IMR-90 (cell line): ENCODE measurements at regions not wholly inside any gene's neighbourhood (a gene's known extent, or its start where the extent isn't known, plus 50 kb on each side); places are given as distances from the start of the nearest gene placed in this dataset.

Experiments
- ATAC-seq: fragments of 200-7000 bp; cut with Tn5 transposase; 2 replicates; pipeline ENCODE4 v1.9.1; 2020; ENCODE audit warnings: low read depth, mild to moderate bottlenecking, moderate library complexity
- BruUV-seq: library from RNA; stranded (reverse); fragments of 400-500 nt; replicated peaks from 2 replicates; lab custom pipeline; 2021; lab: Mats Ljungman, UMichigan
- CTCF ChIA-PET: fragments of 300-600 bp; formaldehyde crosslinking; extraction: SDS; loops from one replicate; lab custom pipeline; 2021; ENCODE audit warnings: antibody characterized with exemption; lab: Yijun Ruan, JAX
- POLR2A ChIA-PET: fragments of 300-600 bp; sonication (Branson Sonifier 250); formaldehyde crosslinking; loops from one replicate; lab custom pipeline; 2022; ENCODE audit warnings: antibody characterized with exemption; ENCODE audit not compliant: unreplicated experiment; lab: Charles Lee
- DNase-seq: peaks from one replicate; pipeline ENCODE4 v3.0.0; 2013
- H2AFZ ChIP-seq: replicated peaks from 2 replicates; pipeline ENCODE3; 2013; ENCODE audit warnings: low read length, mild to moderate bottlenecking; ENCODE audit not compliant: poor library complexity
- H2AK5ac ChIP-seq: 2 replicates; pipeline ENCODE4 v1.6.1; 2013; ENCODE audit warnings: low read depth, low read length, inconsistent platforms
- H2AK9ac ChIP-seq: replicated peaks from 2 replicates; pipeline ENCODE3; 2013; ENCODE audit warnings: mild to moderate bottlenecking, low read depth, low read length, moderate library complexity; ENCODE audit not compliant: poor library complexity
- H2BK120ac ChIP-seq: 2 replicates; pipeline ENCODE4 v1.6.1; 2013; ENCODE audit warnings: low read depth, low read length, inconsistent platforms
- H2BK15ac ChIP-seq: 3 replicates; pipeline ENCODE4 v1.6.1; 2013; ENCODE audit warnings: low read depth, low read length, inconsistent platforms
- H2BK20ac ChIP-seq: 2 replicates; pipeline ENCODE4 v1.6.1; 2013; ENCODE audit warnings: low read depth, mild to moderate bottlenecking, inconsistent platforms, low read length, moderate library complexity
- H2BK5ac ChIP-seq: 2 replicates; pipeline ENCODE4 v1.6.1; 2013; ENCODE audit warnings: mild to moderate bottlenecking, low read depth, low read length, inconsistent platforms; ENCODE audit not compliant: poor library complexity, severe bottlenecking
- H3K14ac ChIP-seq: replicated peaks from 2 replicates; pipeline ENCODE4 v1.6.1; 2013; ENCODE audit warnings: low read depth, low read length, inconsistent platforms
- H3K18ac ChIP-seq: 2 replicates; pipeline ENCODE4 v1.6.1; 2013; ENCODE audit warnings: low read depth, low read length, control low read depth
- H3K23ac ChIP-seq: 2 replicates; pipeline ENCODE4 v1.6.1; 2013; ENCODE audit warnings: low read depth, low read length, inconsistent platforms
- H3K27ac ChIP-seq: 2 replicates; pipeline ENCODE4 v1.5.1; 2013; ENCODE audit warnings: mild to moderate bottlenecking, control low read depth, low read length; ENCODE audit not compliant: insufficient read depth
- H3K27me3 ChIP-seq: 2 replicates; pipeline ENCODE4 v1.6.1; 2013; ENCODE audit warnings: low read length; ENCODE audit not compliant: control insufficient read depth, insufficient read depth
- H3K36me3 ChIP-seq: 2 replicates; pipeline ENCODE4 v1.6.1; 2013; ENCODE audit warnings: low read length, mixed read lengths; ENCODE audit not compliant: control insufficient read depth, insufficient read depth
- H3K4ac ChIP-seq: 2 replicates; pipeline ENCODE4 v1.6.1; 2013; ENCODE audit warnings: low read depth, low read length, inconsistent platforms
- H3K4me1 ChIP-seq: 2 replicates; pipeline ENCODE4 v1.6.1; 2013; ENCODE audit warnings: low read length, mixed read lengths; ENCODE audit not compliant: control insufficient read depth, insufficient read depth
- H3K4me2 ChIP-seq: 2 replicates; pipeline ENCODE4 v1.6.1; 2013; ENCODE audit warnings: low read depth, mild to moderate bottlenecking, control low read depth, low read length, moderate library complexity
- H3K4me3 ChIP-seq: 2 replicates; pipeline ENCODE4 v1.5.1; 2013; ENCODE audit warnings: low read depth, mild to moderate bottlenecking, control low read depth, low read length, moderate library complexity; ENCODE audit not compliant: insufficient read depth
- H3K56ac ChIP-seq: 2 replicates; pipeline ENCODE4 v1.6.1; 2013; ENCODE audit warnings: low read length, inconsistent platforms; ENCODE audit not compliant: insufficient read depth; ENCODE audit errors: extremely low read depth
- H3K79me1 ChIP-seq, 2 experiments: 2 replicates each; pipeline ENCODE4 v1.6.1; 2013; ENCODE audit warnings: low read length in 2 of 2, inconsistent platforms in 1 of 2, low read depth in 1 of 2
- H3K9ac ChIP-seq: 2 replicates; pipeline ENCODE4 v1.6.1; 2013; ENCODE audit warnings: low read depth, low read length, control low read depth
- H3K9me1 ChIP-seq: 2 replicates; pipeline ENCODE4 v1.6.1; 2013; ENCODE audit warnings: low read length, inconsistent platforms; ENCODE audit not compliant: insufficient read depth
- H3K9me3 ChIP-seq: 2 replicates; pipeline ENCODE4 v1.6.1; 2013; ENCODE audit warnings: low read length; ENCODE audit not compliant: control insufficient read depth, insufficient read depth
- H4K20me1 ChIP-seq: 2 replicates; pipeline ENCODE4 v1.6.1; 2013; ENCODE audit warnings: low read length, inconsistent platforms; ENCODE audit not compliant: insufficient read depth
- H4K5ac ChIP-seq: 2 replicates; pipeline ENCODE4 v1.6.1; 2013; ENCODE audit warnings: mild to moderate bottlenecking, low read depth, low read length, control low read depth
- H4K8ac ChIP-seq, 2 experiments: 2 replicates each; pipeline ENCODE4 v1.6.1; 2013; ENCODE audit warnings: low read depth in 2 of 2, low read length in 2 of 2, control low read depth in 1 of 2, inconsistent platforms in 1 of 2
- H4K91ac ChIP-seq: 2 replicates; pipeline ENCODE4 v1.6.1; 2013; ENCODE audit warnings: low read depth, low read length, inconsistent platforms; ENCODE audit not compliant: insufficient read depth
- BHLHE40 ChIP-seq: fragments of 150-350 bp; IDR thresholded peaks from 2 replicates; pipeline ENCODE4 v1.6.1; 2016; ENCODE audit warnings: mild to moderate bottlenecking, low read depth, low read length
- CEBPB ChIP-seq: IDR thresholded peaks from 2 replicates; pipeline ENCODE4 v1.6.1; 2012; ENCODE audit warnings: low read depth, low read length, improper control_type of control experiment
- CHD1 ChIP-seq: IDR thresholded peaks from 2 replicates; pipeline ENCODE4 v1.6.1; 2012; ENCODE audit warnings: low read depth, low read length, improper control_type of control experiment
- FOS ChIP-seq: fragments of 150-350 bp; IDR thresholded peaks from 2 replicates; pipeline ENCODE4 v1.6.1; 2016; ENCODE audit warnings: low read depth, low read length
- MAFK ChIP-seq: IDR thresholded peaks from 2 replicates; pipeline ENCODE4 v1.6.1; 2012; ENCODE audit warnings: low read depth, low read length, improper control_type of control experiment
- MAZ ChIP-seq: IDR thresholded peaks from 2 replicates; pipeline ENCODE4 v1.6.1; 2012; ENCODE audit warnings: low read depth, mild to moderate bottlenecking, low read length, improper control_type of control experiment, moderate library complexity, borderline replicate concordance
- MXI1 ChIP-seq: IDR thresholded peaks from 2 replicates; pipeline ENCODE4 v1.6.1; 2012; ENCODE audit warnings: low read depth, mild to moderate bottlenecking, low read length, moderate library complexity, borderline replicate concordance
- NFE2L2 ChIP-seq: fragments of 150-350 bp; IDR thresholded peaks from 2 replicates; pipeline ENCODE4 v1.6.1; 2016; ENCODE audit warnings: low read depth, mild to moderate bottlenecking, low read length
- POLR2A ChIP-seq: IDR thresholded peaks from 2 replicates; pipeline ENCODE4 v1.6.1; 2012; ENCODE audit warnings: mild to moderate bottlenecking, low read depth, low read length
- RAD21 ChIP-seq: IDR thresholded peaks from 2 replicates; pipeline ENCODE4 v1.6.1; 2012; ENCODE audit warnings: low read length, improper control_type of control experiment
- RFX5 ChIP-seq: IDR thresholded peaks from 2 replicates; pipeline ENCODE4 v1.8.0; 2012; ENCODE audit warnings: low read depth, mild to moderate bottlenecking, low read length, moderate library complexity
- SMC3 ChIP-seq: fragments of 150-350 bp; IDR thresholded peaks from 2 replicates; pipeline ENCODE4 v1.6.1; 2016; ENCODE audit warnings: low read depth, mild to moderate bottlenecking, antibody characterized with exemption, low read length, moderate library complexity
- WGBS, 2 experiments: methylation state at CpG; one replicate each; pipeline versions ENCODE4 v1.1.5 to v1.1.7; 2013; ENCODE audit warnings: missing lambda C conversion rate in 2 of 2; ENCODE audit not compliant: insufficient read length in 1 of 2; ENCODE audit errors: extremely low coverage in 2 of 2; 5-methylcytosine and 5-hydroxymethylcytosine counted together
- dilution Hi-C: fragments of 300-500 bp; cut with HindIII; formaldehyde crosslinking; loops from one replicate; pipeline ENCODE4 v1.14.3; 2018; ENCODE audit warnings: low sequenced_read_pairs; ENCODE audit not compliant: unreplicated experiment
- in situ Hi-C: fragments of 300-500 bp; cut with MboI; formaldehyde crosslinking; loops from 3 replicates; pipeline ENCODE4 v1.14.3; 2019; ENCODE audit warnings: low sequenced_read_pairs, inconsistent platforms, mixed read lengths
- intact Hi-C: fragments of 100-400 bp; cut with micrococcal nuclease; formaldehyde crosslinking; loops from 2 replicates; pipeline ENCODE4 v1.10.0; 2022
- TF ChIP-seq, protein P1 (sequence below): fragments of 150-350 bp; IDR thresholded peaks from 2 replicates; pipeline ENCODE4 v1.6.1; 2017; ENCODE audit warnings: mild to moderate bottlenecking, antibody characterized with exemption, low read length, low read depth
- TF ChIP-seq, protein P2 (sequence below): fragments of 150-350 bp; IDR thresholded peaks from 2 replicates; pipeline ENCODE4 v1.6.1; 2016; ENCODE audit warnings: low read depth, mild to moderate bottlenecking, low read length, moderate library complexity, borderline replicate concordance
- TF ChIP-seq, protein P3 (sequence below): conservative IDR thresholded peaks from 2 replicates; pipeline ENCODE4 v1.5.1; 2012; ENCODE audit warnings: mild to moderate bottlenecking, low read depth, low read length, improper control_type of control experiment

DNA sequence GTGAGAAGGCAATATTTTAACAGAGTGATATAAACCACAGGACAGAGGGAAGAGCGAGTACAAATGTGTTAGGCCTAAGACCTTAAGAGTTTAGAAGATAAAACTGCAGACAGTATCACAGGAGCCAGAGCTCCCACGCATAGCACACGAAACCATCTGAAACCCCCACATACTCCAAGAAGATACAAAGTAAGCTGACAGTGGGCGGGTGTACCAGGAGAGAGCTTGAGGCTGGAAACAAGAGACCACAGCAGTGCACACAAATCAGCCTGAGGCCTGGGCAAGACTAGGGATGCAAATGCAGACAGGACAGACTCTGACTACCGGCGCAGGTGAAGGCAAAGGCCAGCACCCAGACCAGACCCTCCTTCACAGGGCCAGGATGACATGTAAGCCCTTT lies 54.1 kb upstream of the ARHGAP24 start:
- DNase-seq (no peak), ATAC-seq (no peak)
- dilution Hi-C loops: no loop called here
- no peak overlapping the region for H4K8ac ChIP-seq
- no peak overlapping the region for H3K9ac ChIP-seq
- no TSS peak for BruUV-seq
- TF ChIP-seq POLR2A (no peak), BHLHE40 (no peak), MXI1 (no peak), MAFK (no peak), CHD1 (no peak), NFE2L2 (no peak), MAZ (no peak), FOS (no peak), RFX5 (no peak), SMC3 (no peak), CEBPB (no peak), RAD21 (no peak)
- TF ChIP-seq, protein P1, sequence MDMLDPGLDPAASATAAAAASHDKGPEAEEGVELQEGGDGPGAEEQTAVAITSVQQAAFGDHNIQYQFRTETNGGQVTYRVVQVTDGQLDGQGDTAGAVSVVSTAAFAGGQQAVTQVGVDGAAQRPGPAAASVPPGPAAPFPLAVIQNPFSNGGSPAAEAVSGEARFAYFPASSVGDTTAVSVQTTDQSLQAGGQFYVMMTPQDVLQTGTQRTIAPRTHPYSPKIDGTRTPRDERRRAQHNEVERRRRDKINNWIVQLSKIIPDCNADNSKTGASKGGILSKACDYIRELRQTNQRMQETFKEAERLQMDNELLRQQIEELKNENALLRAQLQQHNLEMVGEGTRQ: no peak
- TF ChIP-seq, protein P2, sequence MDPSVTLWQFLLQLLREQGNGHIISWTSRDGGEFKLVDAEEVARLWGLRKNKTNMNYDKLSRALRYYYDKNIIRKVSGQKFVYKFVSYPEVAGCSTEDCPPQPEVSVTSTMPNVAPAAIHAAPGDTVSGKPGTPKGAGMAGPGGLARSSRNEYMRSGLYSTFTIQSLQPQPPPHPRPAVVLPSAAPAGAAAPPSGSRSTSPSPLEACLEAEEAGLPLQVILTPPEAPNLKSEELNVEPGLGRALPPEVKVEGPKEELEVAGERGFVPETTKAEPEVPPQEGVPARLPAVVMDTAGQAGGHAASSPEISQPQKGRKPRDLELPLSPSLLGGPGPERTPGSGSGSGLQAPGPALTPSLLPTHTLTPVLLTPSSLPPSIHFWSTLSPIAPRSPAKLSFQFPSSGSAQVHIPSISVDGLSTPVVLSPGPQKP: no peak
- TF ChIP-seq, protein P3, sequence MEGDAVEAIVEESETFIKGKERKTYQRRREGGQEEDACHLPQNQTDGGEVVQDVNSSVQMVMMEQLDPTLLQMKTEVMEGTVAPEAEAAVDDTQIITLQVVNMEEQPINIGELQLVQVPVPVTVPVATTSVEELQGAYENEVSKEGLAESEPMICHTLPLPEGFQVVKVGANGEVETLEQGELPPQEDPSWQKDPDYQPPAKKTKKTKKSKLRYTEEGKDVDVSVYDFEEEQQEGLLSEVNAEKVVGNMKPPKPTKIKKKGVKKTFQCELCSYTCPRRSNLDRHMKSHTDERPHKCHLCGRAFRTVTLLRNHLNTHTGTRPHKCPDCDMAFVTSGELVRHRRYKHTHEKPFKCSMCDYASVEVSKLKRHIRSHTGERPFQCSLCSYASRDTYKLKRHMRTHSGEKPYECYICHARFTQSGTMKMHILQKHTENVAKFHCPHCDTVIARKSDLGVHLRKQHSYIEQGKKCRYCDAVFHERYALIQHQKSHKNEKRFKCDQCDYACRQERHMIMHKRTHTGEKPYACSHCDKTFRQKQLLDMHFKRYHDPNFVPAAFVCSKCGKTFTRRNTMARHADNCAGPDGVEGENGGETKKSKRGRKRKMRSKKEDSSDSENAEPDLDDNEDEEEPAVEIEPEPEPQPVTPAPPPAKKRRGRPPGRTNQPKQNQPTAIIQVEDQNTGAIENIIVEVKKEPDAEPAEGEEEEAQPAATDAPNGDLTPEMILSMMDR: no peak
- H3K4ac ChIP-seq: no peak overlapping the region
- no peak overlapping the region for H3K56ac ChIP-seq
- WGBS, 2 experiments: no CpG with 5 or more reads among the region's 6 CpGs
- H3K9me3 ChIP-seq: no peaks in the 10 kb centered on the region
- no peak overlapping the region for H2BK15ac ChIP-seq
- no peak overlapping the region for H3K4me3 ChIP-seq
- H2AK5ac ChIP-seq: no peak overlapping the region
- H3K9me1 ChIP-seq: no peaks in the 10 kb centered on the region
- H3K27me3 ChIP-seq: no peaks in the 10 kb centered on the region
- CTCF ChIA-PET: no interaction called here
- H2AK9ac ChIP-seq: peak overlapping the region; percentile 37
- no peak overlapping the region for H2BK5ac ChIP-seq
- no peaks in the 10 kb centered on the region for H4K20me1 ChIP-seq
- H3K4me2 ChIP-seq: no peak overlapping the region
- no peak overlapping the region for H4K5ac ChIP-seq
- in situ Hi-C loops: no loop called here
- no peak overlapping the region for H2AFZ ChIP-seq
- intact Hi-C loops: no loop called here
- no peaks in the 10 kb centered on the region for H3K4me1 ChIP-seq
- H3K14ac ChIP-seq: no peak overlapping the region
- H3K23ac ChIP-seq: no peak overlapping the region
- H3K27ac ChIP-seq: no peak overlapping the region
- no peaks in the 10 kb centered on the region for H3K79me1 ChIP-seq
- H2BK120ac ChIP-seq: no peak overlapping the region
- H3K18ac ChIP-seq: no peak overlapping the region
- H4K91ac ChIP-seq: no peak overlapping the region
- H2BK20ac ChIP-seq: no peak overlapping the region
- POLR2A ChIA-PET: no interaction called here
- no peaks in the 10 kb centered on the region for H3K36me3 ChIP-seq
